Activated CD8-positive, alpha-beta memory T cell treated with anti-CD3 and anti-CD28 coated beads, Interleukin-2, amount 50 U/mL, for 48 hours (primary cell): ENCODE measurements at regions not wholly inside any gene's neighbourhood (a gene's known extent, or its start where the extent isn't known, plus 50 kb on each side); places are given as distances from the start of the nearest gene placed in this dataset.
"Not testable (repeated sequence)": the region's sequence is repeated elsewhere in the genome, so short reads cannot be mapped to it uniquely, and the experiment has no call there.

Experiments
- DNase-seq: peaks from one replicate; pipeline ENCODE4 v3.0.0-alpha.2; 2020

DNA sequence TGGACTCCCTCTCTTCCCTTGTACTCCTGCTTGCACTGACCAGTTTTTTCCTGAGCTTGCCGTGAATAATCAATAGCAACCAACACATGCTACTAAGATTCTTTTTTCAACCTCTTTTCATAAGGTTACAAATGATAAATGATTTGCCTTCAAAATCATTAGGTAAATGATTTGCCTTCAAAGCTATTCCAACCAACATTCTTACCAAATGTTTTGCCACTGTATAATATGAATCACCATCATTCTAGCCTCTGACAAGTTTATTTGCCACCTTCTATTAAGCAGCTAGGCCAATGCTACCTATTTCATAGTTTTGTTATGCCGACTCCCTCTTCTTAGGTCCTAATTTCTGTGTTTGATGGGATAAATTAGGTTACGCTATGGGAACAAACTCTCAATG lies 385.1 kb downstream of the DTWD2 start:
- no peak for DNase-seq

- DNase-seq = no peak
These were observed 390.0 kb downstream of the DTWD2 start for GRCh38 chr5:118598311-118598710.

- no peak for DNase-seq
These were observed 390.8 kb downstream of the DTWD2 start for GRCh38 chr5:118597543-118597942.

DNA sequence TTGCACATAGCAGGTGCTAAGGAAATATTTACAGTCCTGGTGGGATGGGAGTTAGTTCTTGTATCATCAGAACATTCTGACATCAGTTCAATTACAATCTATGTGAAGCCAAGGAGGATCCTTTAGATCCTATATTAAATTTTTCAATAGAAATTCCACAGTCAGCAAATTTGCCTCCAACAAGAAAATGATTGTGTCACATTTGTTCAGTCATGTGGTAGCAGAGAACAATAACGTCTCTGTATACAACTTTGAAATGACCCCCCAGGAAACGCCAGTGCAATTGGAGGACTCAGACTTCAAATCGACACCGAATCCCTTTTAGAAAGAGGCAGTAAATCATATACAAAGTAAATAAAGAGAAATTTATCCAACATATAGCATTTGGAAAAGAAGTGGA lies 392.1 kb downstream of the DTWD2 start:
- no peak for DNase-seq

DNA sequence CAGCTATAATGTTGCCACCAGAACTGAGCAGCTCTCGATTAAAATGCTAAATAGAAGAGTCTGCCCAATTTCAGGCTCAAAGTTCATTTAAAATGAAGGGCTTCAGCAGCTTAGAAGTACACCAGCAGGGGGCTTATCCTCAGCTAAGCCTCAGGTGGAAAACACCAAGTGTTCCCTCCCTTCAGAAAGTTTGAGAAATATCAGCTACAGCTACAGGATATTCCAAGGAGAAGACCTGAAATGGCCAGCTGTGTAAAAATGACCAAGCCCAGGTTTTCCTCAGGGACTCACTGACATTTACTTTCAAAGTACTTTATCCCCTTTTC lies 395.4 kb downstream of the DTWD2 start:
- no peak for DNase-seq

- DNase-seq = no peak
These were observed 395.9 kb downstream of the DTWD2 start for GRCh38 chr5:118592229-118593002.

DNA sequence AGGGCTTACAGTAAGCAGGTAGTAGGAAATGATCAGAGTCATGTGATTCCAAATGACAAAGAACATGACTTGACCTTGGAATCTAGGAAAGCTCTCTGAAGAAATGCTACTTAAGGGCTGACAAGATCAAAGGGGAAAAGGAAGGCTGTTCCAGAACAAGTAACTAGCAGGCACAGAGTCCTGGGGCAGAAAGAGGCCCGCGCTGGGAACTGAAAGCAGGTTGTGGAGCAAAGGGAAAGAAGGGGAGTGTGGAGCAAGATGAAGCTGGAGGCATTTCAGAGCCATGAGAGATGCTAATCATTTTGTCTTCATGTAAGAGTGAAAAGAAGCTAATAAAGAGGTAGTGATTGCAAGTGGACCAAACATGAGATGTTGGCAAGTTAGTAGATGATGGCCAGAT lies 397.5 kb downstream of the DTWD2 start:
- DNase-seq = no peak

DNA sequence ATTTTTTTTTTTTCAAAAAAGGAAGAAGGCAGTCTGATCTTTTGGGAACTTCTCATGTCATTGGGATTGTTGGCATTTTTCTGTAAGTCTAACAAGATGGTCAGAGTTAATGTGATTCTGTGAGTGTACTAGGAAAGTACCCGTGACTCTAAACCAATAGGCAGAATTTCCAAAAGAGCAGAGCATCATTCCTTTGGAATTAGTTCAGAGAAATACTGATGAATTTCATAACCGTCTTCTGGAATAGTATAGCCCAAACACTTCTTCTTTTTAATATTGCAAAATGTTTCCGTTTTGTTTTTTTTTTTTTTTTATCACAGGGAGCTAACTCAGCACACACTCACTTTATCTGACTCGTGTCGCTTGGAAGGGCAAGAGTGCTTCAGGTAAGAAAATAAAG lies 407.4 kb downstream of the DTWD2 start:
- DNase-seq = no peak

DNA sequence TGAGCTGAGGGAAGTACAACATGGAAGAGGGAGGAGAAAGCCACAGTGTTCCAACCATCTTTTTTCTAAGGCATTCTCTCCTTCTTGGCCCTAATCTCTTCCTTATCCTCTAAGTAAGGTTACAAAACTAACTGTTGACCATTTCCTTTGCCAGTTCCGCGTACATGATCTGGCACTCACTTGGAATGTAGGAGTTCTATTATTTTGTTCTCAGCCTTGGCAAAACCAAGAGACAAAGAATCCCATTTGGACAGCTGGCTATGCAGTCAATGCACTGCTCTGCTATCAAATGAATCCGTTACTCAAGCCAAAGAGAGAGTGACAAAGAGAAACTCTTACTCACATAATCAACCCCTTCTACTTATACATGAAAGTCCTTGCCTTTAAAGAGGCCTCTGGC lies 410.3 kb downstream of the DTWD2 start:
- no peak for DNase-seq

GRCh38 chr5:118577621-118578020 lies 410.7 kb downstream of the DTWD2 start:
- no peak for DNase-seq

- DNase-seq = not testable (repeated sequence)
These were observed 418.1 kb downstream of the DTWD2 start for GRCh38 chr5:118570276-118570675.

DNA sequence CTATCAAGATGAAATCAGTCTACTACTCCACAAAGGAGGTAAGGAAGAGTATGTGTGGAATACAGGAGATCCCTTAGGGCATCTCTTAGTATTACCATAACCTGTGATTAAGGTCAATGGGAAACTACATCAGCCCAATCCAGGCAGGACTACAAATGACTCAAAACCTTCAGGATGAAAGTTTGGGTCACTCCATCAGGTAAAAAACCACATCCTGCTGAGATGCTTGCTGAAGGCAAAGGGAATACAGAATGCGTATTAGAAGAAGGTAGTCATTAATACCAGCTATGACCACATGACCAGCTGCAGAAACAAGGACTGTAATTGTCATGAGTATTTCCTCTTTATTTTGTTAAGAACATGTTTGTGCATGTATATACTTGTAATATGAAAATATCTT lies 418.8 kb downstream of the DTWD2 start:
- not testable (repeated sequence) for DNase-seq

DNA sequence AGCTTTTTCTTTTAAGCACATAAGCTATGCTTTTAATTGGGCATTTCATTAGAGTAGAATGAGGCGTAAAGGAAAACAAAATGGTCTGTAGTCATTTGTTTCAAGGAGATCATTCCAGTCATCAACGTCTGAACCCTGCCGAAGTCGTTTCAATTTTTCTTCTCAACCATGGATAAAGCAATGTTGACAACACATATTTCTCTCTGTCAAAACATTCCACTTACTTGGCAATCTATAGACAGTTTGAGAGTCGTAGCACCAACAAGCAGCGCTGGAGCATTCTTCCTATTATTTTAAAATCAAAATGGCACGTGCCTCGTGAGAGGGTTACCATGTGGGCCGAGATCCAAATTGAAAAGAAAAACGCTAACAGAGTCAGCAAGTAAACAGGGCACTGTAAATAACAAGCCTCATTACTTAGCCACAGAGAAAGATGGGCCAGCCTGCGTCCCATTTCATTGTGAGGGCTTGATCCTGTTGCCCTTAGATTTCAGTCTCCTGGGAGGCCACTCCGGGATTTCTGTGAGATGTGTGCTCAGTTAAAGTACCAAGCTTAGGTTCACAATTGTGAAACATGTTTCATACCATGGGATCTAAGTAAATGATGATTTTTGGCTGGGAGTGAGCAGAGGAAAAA lies 422.9 kb downstream of the DTWD2 start:
- no peak for DNase-seq

GRCh38 chr5:118561971-118562370 lies 426.4 kb downstream of the DTWD2 start:
- DNase-seq = no peak

DNA sequence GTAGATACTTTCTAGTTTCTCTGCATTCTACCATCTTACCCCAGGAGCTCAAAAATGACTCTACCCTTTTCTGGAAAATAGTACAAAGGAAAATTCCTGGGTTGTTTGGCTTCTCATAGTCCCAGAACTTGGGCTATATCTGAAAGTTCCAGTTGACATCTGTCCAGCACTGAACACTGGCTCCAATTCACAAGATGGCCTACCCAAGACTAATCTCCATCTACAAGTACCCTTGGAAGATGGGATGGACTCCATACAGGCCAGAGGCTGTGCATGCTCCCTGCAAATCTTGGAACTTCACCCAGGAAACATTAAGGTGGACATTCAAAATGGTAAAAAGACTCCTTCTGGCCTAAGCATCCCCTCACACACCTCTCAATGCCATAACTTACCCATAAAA lies 427.1 kb downstream of the DTWD2 start:
- DNase-seq = no peak

GRCh38 chr5:118558871-118559270 lies 429.5 kb downstream of the DTWD2 start:
- DNase-seq = no peak

DNA sequence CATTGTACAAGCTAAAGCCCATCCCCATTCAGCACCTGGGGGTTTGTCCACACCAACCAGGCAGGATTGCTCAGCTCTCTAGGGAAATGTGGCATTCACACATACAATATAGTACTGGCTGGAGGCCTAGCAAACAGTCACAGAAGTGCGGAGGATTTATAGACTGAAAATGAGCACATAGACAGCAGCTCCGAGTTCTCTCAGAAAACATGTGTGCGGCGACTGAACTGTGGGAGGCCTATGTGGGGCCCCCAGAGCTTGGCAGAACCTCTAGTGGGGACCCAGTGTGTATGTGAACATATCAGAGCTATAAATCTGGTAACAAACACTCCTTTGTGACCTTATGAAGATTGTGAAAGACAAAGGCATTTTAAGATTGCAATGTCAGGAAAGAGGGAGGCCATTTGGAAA lies 431.1 kb downstream of the DTWD2 start:
- DNase-seq = no peak

DNA sequence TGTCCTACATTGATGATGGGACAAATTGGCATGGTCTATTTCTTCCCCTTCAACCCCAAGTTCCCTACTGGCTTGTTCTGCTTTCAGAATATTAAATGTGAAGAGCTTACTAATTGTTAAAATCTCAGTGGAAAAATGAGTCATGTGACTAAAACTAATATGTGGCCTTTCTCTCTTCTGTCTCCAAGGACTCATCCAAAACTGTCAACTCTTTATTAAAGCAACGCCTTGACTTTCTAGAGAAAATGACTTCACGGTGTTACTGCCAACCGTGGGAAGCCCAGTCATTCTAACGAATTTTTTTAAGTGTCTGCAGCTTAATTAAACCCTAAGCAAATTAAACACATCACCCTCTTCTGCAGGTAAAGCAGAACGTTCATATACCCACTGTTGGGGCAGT lies 431.6 kb downstream of the DTWD2 start:
- no peak for DNase-seq

DNA sequence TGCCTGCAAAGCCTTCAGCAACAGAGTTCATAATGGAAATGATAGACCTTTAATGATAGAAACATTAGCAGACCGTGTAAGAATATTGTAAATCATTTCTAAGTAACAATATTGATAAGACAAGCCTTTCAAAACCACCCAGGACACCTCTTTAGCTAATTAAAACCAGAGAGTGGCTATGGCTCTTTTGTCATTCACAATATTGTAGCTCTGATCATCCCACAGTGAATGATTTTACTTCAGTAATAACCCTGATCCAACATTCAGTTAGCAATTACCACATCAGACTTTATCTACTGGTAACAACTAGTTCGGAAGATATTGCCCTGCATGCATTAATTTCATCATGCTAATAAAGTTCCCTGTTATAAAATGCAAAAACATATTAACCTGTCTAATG lies 432.6 kb downstream of the DTWD2 start:
- DNase-seq = no peak

- DNase-seq = no peak
These were observed 433.4 kb downstream of the DTWD2 start for GRCh38 chr5:118554981-118555380.

DNA sequence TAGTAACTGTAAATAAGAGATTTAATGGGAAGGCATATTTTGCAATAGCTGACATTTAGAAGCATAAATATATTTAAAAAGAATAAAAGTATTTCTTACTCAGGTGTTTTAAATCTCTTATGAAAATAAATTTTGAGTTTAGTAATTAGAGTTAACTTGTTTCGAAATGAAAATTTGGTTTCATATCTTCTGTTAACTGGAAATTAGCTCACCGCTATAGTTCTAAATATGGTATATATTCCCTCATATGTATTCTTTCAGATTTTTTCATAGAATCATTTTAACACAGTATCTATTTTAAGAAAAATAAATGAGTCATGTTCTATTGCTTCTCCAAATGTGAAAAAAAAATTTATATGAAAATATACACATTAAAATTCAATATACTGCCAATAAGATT lies 434.1 kb downstream of the DTWD2 start:
- no peak for DNase-seq

DNA sequence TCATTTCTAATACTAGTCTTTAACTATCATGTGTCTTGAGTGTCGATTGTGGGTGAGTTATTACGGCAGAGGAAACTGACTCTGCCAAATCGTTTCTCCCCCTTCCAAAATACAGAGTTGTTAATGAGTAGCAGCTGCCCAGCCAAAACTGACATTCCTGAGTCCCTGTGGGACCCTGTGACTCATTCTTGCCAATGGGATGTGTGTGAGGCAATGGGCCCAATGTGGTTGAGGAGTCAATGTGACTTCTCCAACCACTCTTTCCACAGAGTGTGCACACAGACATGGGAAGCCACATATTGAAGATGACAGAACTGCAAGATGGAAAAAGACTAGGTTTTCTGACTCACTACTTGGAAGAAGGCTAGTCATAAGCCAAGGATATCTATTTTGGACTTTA lies 434.7 kb downstream of the DTWD2 start:
- DNase-seq = no peak

- no peak for DNase-seq
These were observed 435.5 kb downstream of the DTWD2 start for GRCh38 chr5:118552731-118553360.

DNA sequence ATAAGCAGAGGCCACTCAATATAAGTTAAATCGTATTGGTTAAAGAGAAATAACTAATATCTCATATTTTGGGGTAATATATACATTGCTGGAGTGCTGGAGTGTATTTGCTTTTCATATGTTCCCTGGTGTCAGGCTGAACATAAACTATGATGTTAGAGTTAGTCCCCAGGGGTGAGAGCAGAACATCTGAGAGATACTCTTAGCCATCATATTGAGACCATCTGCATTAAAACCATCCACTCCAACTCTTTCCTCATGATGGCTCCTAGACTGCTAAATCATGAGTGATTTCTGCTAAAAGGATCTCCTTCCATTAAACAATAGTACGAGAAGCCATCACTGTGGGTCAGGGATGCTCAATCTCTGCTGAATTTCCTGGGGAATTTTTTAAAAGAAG lies 436.2 kb downstream of the DTWD2 start:
- DNase-seq = no peak

DNA sequence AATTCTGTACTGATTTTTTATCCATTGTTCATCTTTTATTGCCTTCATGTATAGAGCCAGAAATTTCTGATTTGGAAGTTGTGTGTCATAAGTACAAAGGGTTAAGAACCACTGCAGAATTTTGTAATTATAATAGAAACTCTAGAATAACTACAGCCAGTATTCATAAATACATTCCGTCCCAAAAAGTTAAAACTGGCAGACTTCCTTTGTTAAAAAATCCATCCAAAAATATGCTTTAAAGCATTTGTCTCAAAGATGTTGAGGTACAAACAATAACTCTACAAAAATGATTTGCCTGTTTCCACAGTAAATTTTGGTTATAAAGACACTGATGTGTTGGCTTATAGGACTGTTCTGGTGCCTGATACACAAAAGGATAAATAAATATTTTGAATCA lies 436.6 kb downstream of the DTWD2 start:
- no peak for DNase-seq
